Activated T-cell treated with anti-CD3 and anti-CD28 coated beads, Interleukin-2, amount 50 U/mL, for 1 hour (primary cell): ENCODE measurements at regions not wholly inside any gene's neighbourhood (a gene's known extent, or its start where the extent isn't known, plus 50 kb on each side); places are given as distances from the start of the nearest gene placed in this dataset.

Experiments
- DNase-seq: peaks from one replicate; pipeline ENCODE4 v3.0.0-alpha.2; 2020

- no peak for DNase-seq
These were observed 49.8 kb upstream of the EYA4 start for GRCh38 chr6:133191323-133191722.
